Smooth muscle cell (in vitro differentiated cells): ENCODE measurements at regions not wholly inside any gene's neighbourhood (a gene's known extent, or its start where the extent isn't known, plus 50 kb on each side); places are given as distances from the start of the nearest gene placed in this dataset.

Source experiments
- DNase-seq: peaks from one replicate; lab custom pipeline; 2025; ENCODE audit not compliant: unreplicated experiment; lab: John Stamatoyannopoulos, UW
- H2AFZ ChIP-seq: fragments of 200-600 bp; sonication (generic); 2 replicates; pipeline ENCODE4 v1.6.0; 2016; ENCODE audit warnings: antibody characterized with exemption, low read depth, mild to moderate bottlenecking
- H3F3A ChIP-seq: fragments of 200-600 bp; sonication (generic); 2 replicates; pipeline ENCODE4 v1.6.0; 2017; ENCODE audit warnings: antibody characterized with exemption, low read depth
- H3K27ac ChIP-seq: fragments of 200-600 bp; sonication (generic); 2 replicates; pipeline ENCODE4 v1.5.1; 2016; ENCODE audit warnings: low read depth, mild to moderate bottlenecking
- H3K27me3 ChIP-seq: fragments of 200-600 bp; sonication (generic); 2 replicates; pipeline ENCODE4 v1.6.1; 2016; ENCODE audit warnings: low read depth, mild to moderate bottlenecking
- H3K36me3 ChIP-seq: fragments of 200-600 bp; sonication (generic); 2 replicates; pipeline ENCODE4 v1.5.1; 2016; ENCODE audit warnings: low read depth
- H3K4me1 ChIP-seq: fragments of 200-600 bp; sonication (generic); 2 replicates; pipeline ENCODE4 v1.5.1; 2016; ENCODE audit warnings: low read depth
- H3K4me2 ChIP-seq: fragments of 200-600 bp; sonication (generic); 2 replicates; pipeline ENCODE4 v1.6.0; 2016; ENCODE audit warnings: mild to moderate bottlenecking
- H3K4me3 ChIP-seq: fragments of 200-600 bp; sonication (generic); 2 replicates; pipeline ENCODE4 v1.5.1; 2016; ENCODE audit warnings: mild to moderate bottlenecking
- H3K79me2 ChIP-seq: fragments of 200-600 bp; sonication (generic); 2 replicates; pipeline ENCODE4 v1.6.0; 2016; ENCODE audit warnings: low read depth, mild to moderate bottlenecking
- H3K9ac ChIP-seq: fragments of 200-600 bp; sonication (generic); 2 replicates; pipeline ENCODE4 v1.6.0; 2016; ENCODE audit warnings: low read depth
- H3K9me3 ChIP-seq: fragments of 200-600 bp; sonication (generic); replicated peaks from 2 replicates; pipeline ENCODE4 v1.5.1; 2016; ENCODE audit warnings: low read depth
- H4K20me1 ChIP-seq: fragments of 200-600 bp; sonication (generic); 2 replicates; pipeline ENCODE4 v1.6.0; 2016; ENCODE audit warnings: low read depth
- CTCF ChIP-seq: fragments of 200-600 bp; sonication (generic); IDR thresholded peaks from 2 replicates; pipeline ENCODE4 v1.5.1; 2017; ENCODE audit warnings: borderline replicate concordance, mild to moderate bottlenecking, antibody characterized with exemption; ENCODE audit not compliant: insufficient read depth, poor library complexity, severe bottlenecking
- WGBS: methylation state at CpG from one replicate; pipeline ENCODE4 v1.1.7; 2016; ENCODE audit warnings: low lambda C conversion rate; 5-methylcytosine and 5-hydroxymethylcytosine counted together

GRCh38 chr9:81755721-81756120 lies 66.4 kb upstream of the TLE1 start:
- TF ChIP-seq CTCF, result no peak
- 97% methylated on average over 6 of the region's 6 CpGs for WGBS
- Histone ChIP-seq H3K27me3 (no peaks in the 10 kb centered on the region), H3K9me3 (no peaks in the 10 kb centered on the region), H3K4me2 (no peak overlapping the region), H2AFZ (no peak overlapping the region), H4K20me1 (no peaks in the 10 kb centered on the region), H3K4me3 (no peak overlapping the region), H3K9ac (no peak overlapping the region), H3F3A (no peaks in the 10 kb centered on the region), H3K4me1 (no peaks in the 10 kb centered on the region), H3K79me2 (no peaks in the 10 kb centered on the region), H3K27ac (no peak overlapping the region), H3K36me3 (no peaks in the 10 kb centered on the region)
- DNase-seq, result no peak

- no peaks in the 10 kb centered on the region for H3K9me3 ChIP-seq
- DNase-seq, result no peak
Observed at GRCh38 chr9:81756561-81756960, 67.2 kb upstream of the TLE1 start.

GRCh38 chr9:81758123-81758797 lies 68.9 kb upstream of the TLE1 start:
- Histone ChIP-seq H3K9ac (no peak overlapping the region), H2AFZ (no peak overlapping the region), H3K4me3 (no peak overlapping the region), H3K4me2 (no peak overlapping the region), H3K27me3 (no peaks in the 10 kb centered on the region), H3K9me3 (no peaks in the 10 kb centered on the region), H3K36me3 (no peaks in the 10 kb centered on the region), H3K79me2 (no peaks in the 10 kb centered on the region), H3K27ac (no peak overlapping the region), H3F3A (no peaks in the 10 kb centered on the region), H4K20me1 (no peaks in the 10 kb centered on the region), H3K4me1 (no peaks in the 10 kb centered on the region)
- DNase-seq, result no peak
- no peak for TF ChIP-seq CTCF
- 63% methylated on average over 3 of the region's 3 CpGs for WGBS

More at GRCh38 chr9:81756561-81756960, 67.2 kb upstream of the TLE1 start:
- Histone ChIP-seq H3K4me2 (no peak overlapping the region), H3K4me1 (no peaks in the 10 kb centered on the region), H3F3A (no peaks in the 10 kb centered on the region), H2AFZ (no peak overlapping the region), H4K20me1 (no peaks in the 10 kb centered on the region), H3K27me3 (no peaks in the 10 kb centered on the region), H3K4me3 (no peak overlapping the region), H3K36me3 (no peaks in the 10 kb centered on the region), H3K79me2 (no peaks in the 10 kb centered on the region), H3K9ac (no peak overlapping the region), H3K27ac (no peak overlapping the region)
- TF ChIP-seq CTCF, result no peak
- 86% methylated on average over 5 of the region's 5 CpGs for WGBS

- no peaks in the 10 kb centered on the region for H3K9me3 ChIP-seq
- no peaks in the 10 kb centered on the region for H3K4me1 ChIP-seq
- DNase-seq, result no peak
- 37% methylated on average over 5 of the region's 5 CpGs for WGBS
- no peak for TF ChIP-seq CTCF
- H3F3A ChIP-seq, result no peaks in the 10 kb centered on the region
- no peaks in the 10 kb centered on the region for H3K79me2 ChIP-seq
- H4K20me1 ChIP-seq, result no peaks in the 10 kb centered on the region
- peak overlapping the region; percentile 66 for H3K27ac ChIP-seq
- H3K4me3 ChIP-seq, result no peak overlapping the region
- H3K36me3 ChIP-seq, result no peaks in the 10 kb centered on the region
- H3K4me2 ChIP-seq, result no peak overlapping the region
- peak overlapping the region; percentile 46 for H3K9ac ChIP-seq
- peak overlapping the region; percentile 15 for H2AFZ ChIP-seq
- no peaks in the 10 kb centered on the region for H3K27me3 ChIP-seq
Observed at GRCh38 chr9:81759680-81760215, 70.4 kb upstream of the TLE1 start.
